ENCODE measurements at regions not wholly inside any gene's neighbourhood (a gene's known extent, or its start where the extent isn't known, plus 50 kb on each side); places are given as distances from the start of the nearest gene placed in this dataset.

- Histone ChIP-seq H3K27me3 (no peaks in the 10 kb centered on the region), H3K4me3 (no peak overlapping the region), H3K36me3 (replicated peaks in 1 of 2; ENCODE audit: insufficient read depth in 1 of 2, low read depth in 2 of 2) (no peaks in the 10 kb centered on the region), H3K27ac (no peak overlapping the region), H3K4me1 (no peaks in the 10 kb centered on the region), H3K9me3 (no peaks in the 10 kb centered on the region)
- TF ChIP-seq CTCF (IDR thresholded peaks at IDR 0.05) (no peak), POLR2A (IDR thresholded peaks at IDR 0.05) (no peak)
- DNase-seq: no peak
- intact Hi-C loops (cut with DNase I): no loop called here
- 17 to 18% methylated on average over 1 of the region's 1 CpG for WGBS, 2 donors
- ATAC-seq: no peak
Measured at GRCh38 chr3:162369306-162369705, 872.7 kb downstream of the OTOL1 start.

GRCh38 chr3:162370141-162370540 is 873.5 kb downstream of the OTOL1 start:
- TF ChIP-seq CTCF (IDR thresholded peaks at IDR 0.05) (no peak), POLR2A (IDR thresholded peaks at IDR 0.05) (no peak)
- H3K4me3 ChIP-seq: no peak overlapping the region
- intact Hi-C loops (cut with DNase I): no loop called here
- ATAC-seq (no peak), DNase-seq (no peak)
- H3K27ac ChIP-seq: no peak overlapping the region
- no peaks in the 10 kb centered on the region for H3K27me3 ChIP-seq
- no peaks in the 10 kb centered on the region for H3K36me3 ChIP-seq (replicated peaks in 1 of 2; ENCODE audit: insufficient read depth in 1 of 2, low read depth in 2 of 2)
- WGBS, 2 donors: 67 to 89% methylated on average over 1 of the region's 1 CpG
- no peaks in the 10 kb centered on the region for H3K9me3 ChIP-seq
- H3K4me1 ChIP-seq: no peaks in the 10 kb centered on the region

- ATAC-seq: no peak
Measured at GRCh38 chr3:162376761-162377160, 880.2 kb downstream of the OTOL1 start.

GRCh38 chr3:162377608-162378007 is 881.0 kb downstream of the OTOL1 start:
- H3K36me3 ChIP-seq (replicated peaks in 1 of 2; ENCODE audit: insufficient read depth in 1 of 2, low read depth in 2 of 2): no peaks in the 10 kb centered on the region
- ATAC-seq (no peak), DNase-seq (no peak)
- H3K4me1 ChIP-seq: no peaks in the 10 kb centered on the region
- 63 to 70% methylated on average over 5 of the region's 5 CpGs for WGBS, 2 donors
- H3K27ac ChIP-seq: no peak overlapping the region
- no peaks in the 10 kb centered on the region for H3K9me3 ChIP-seq
- no peak overlapping the region for H3K4me3 ChIP-seq
- TF ChIP-seq POLR2A (IDR thresholded peaks at IDR 0.05) (no peak), CTCF (IDR thresholded peaks at IDR 0.05) (no peak)
- intact Hi-C loops (cut with DNase I): no loop called here
- no peaks in the 10 kb centered on the region for H3K27me3 ChIP-seq

More at GRCh38 chr3:162376761-162377160, 880.2 kb downstream of the OTOL1 start:
- no peaks in the 10 kb centered on the region for H3K4me1 ChIP-seq
- H3K27ac ChIP-seq: no peak overlapping the region
- no peaks in the 10 kb centered on the region for H3K27me3 ChIP-seq
- TF ChIP-seq POLR2A (IDR thresholded peaks at IDR 0.05) (no peak), CTCF (IDR thresholded peaks at IDR 0.05) (no peak)
- intact Hi-C loops (cut with DNase I): no loop called here
- no peak for DNase-seq
- no peaks in the 10 kb centered on the region for H3K36me3 ChIP-seq (replicated peaks in 1 of 2; ENCODE audit: insufficient read depth in 1 of 2, low read depth in 2 of 2)
- 41 to 59% methylated on average over 1 of the region's 1 CpG for WGBS, 2 donors
- no peak overlapping the region for H3K4me3 ChIP-seq
- no peaks in the 10 kb centered on the region for H3K9me3 ChIP-seq

GRCh38 chr3:162385387-162385786 is 888.8 kb downstream of the OTOL1 start:
- WGBS, 2 donors: 39 to 61% methylated on average over 1 of the region's 1 CpG
- TF ChIP-seq POLR2A (IDR thresholded peaks at IDR 0.05) (no peak), CTCF (IDR thresholded peaks at IDR 0.05) (no peak)
- H3K36me3 ChIP-seq (replicated peaks in 1 of 2; ENCODE audit: insufficient read depth in 1 of 2, low read depth in 2 of 2): no peaks in the 10 kb centered on the region
- H3K27ac ChIP-seq: no peak overlapping the region
- H3K9me3 ChIP-seq: no peaks in the 10 kb centered on the region
- ATAC-seq (no peak), DNase-seq (no peak)
- H3K27me3 ChIP-seq: no peaks in the 10 kb centered on the region
- H3K4me3 ChIP-seq: no peak overlapping the region
- intact Hi-C loops (cut with DNase I): no loop called here
- no peaks in the 10 kb centered on the region for H3K4me1 ChIP-seq

Measured in body of pancreas (tissue), 4 donors.